Left lung (tissue), 4 donors: ENCODE measurements at regions not wholly inside any gene's neighbourhood (a gene's known extent, or its start where the extent isn't known, plus 50 kb on each side); places are given as distances from the start of the nearest gene placed in this dataset.

Experiments used
- ATAC-seq: fragments of 200-7000 bp; cut with Tn5 transposase; one replicate; pipeline ENCODE4 v1.9.1; 2020; ENCODE audit warnings: moderate library complexity
- DNase-seq, 4 donors: peaks; one replicate each; pipeline ENCODE4 v3.0.0-alpha.2; 2013 to 2020
- H3K27ac ChIP-seq, 2 donors: fragments of 200-600 bp; sonication (generic) in 1 of 2; one replicate each; pipeline versions ENCODE4 v1.5.0 to v1.8.0; 2020 to 2021
- H3K27me3 ChIP-seq, 2 donors: fragments of 200-600 bp; sonication (generic) in 1 of 2; one replicate each; pipeline versions ENCODE4 v1.5.0 to v1.8.0; 2020 to 2021
- H3K36me3 ChIP-seq, 2 donors: fragments of 200-600 bp; sonication (generic) in 1 of 2; one replicate each; pipeline versions ENCODE4 v1.5.0 to v1.8.0; 2020 to 2021
- H3K4me1 ChIP-seq, 2 donors: fragments of 200-600 bp; one replicate each; pipeline ENCODE4 v1.8.0; 2021
- H3K4me3 ChIP-seq, 2 donors: fragments of 200-600 bp; sonication (generic) in 1 of 2; one replicate each; pipeline versions ENCODE4 v1.5.0 to v1.8.0; 2020 to 2021; ENCODE audit warnings: mild to moderate bottlenecking in 1 of 2
- H3K9me3 ChIP-seq, 2 donors: fragments of 200-600 bp; sonication (generic) in 1 of 2; one replicate each; pipeline versions ENCODE4 v1.5.0 to v1.8.0; 2020 to 2021
- intact Hi-C, 2 donors: fragments of 100-400 bp; cut with DNase I; formaldehyde crosslinking; loops; one replicate each; pipeline versions ENCODE4 v1.11.2 to v1.14.2; 2022
- TF ChIP-seq, protein P1 (sequence below), 2 donors: fragments of 200-600 bp; sonication (generic) in 1 of 2; IDR thresholded peaks; one replicate each; pipeline versions ENCODE4 v1.5.0 to v1.8.0; 2021; ENCODE audit warnings: antibody characterized with exemption in 2 of 2
- donor health status: DM: no; HTN: yes; CAD: no.
- donor health status: DM: no; HTN: no; CAD: no.

DNA sequence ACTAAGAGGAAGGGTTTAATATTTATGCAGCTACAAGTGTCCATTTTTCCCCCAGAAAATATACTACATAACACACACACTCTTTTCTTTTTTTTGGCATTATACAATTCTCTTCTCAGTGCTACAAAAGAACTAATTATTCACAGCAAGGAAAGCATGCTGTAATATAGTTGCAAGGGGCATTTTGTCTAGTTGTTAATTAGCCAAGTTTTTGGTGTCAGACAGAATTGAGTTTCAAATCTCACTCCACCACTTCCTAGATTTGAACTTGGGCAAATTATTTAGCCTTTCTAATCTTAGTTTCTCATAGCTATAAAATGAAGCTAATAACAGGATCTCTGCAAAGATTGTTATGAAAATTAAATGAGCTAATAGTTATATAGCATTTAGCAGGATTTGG, 60.0 kb upstream of the VTCN1 start:
- no peaks in the 10 kb centered on the region for H3K4me1 ChIP-seq
- H3K36me3 ChIP-seq: no peaks in the 10 kb centered on the region
- TF ChIP-seq, protein P1, sequence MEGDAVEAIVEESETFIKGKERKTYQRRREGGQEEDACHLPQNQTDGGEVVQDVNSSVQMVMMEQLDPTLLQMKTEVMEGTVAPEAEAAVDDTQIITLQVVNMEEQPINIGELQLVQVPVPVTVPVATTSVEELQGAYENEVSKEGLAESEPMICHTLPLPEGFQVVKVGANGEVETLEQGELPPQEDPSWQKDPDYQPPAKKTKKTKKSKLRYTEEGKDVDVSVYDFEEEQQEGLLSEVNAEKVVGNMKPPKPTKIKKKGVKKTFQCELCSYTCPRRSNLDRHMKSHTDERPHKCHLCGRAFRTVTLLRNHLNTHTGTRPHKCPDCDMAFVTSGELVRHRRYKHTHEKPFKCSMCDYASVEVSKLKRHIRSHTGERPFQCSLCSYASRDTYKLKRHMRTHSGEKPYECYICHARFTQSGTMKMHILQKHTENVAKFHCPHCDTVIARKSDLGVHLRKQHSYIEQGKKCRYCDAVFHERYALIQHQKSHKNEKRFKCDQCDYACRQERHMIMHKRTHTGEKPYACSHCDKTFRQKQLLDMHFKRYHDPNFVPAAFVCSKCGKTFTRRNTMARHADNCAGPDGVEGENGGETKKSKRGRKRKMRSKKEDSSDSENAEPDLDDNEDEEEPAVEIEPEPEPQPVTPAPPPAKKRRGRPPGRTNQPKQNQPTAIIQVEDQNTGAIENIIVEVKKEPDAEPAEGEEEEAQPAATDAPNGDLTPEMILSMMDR (IDR thresholded peaks at IDR 0.05): no peak
- no peaks in the 10 kb centered on the region for H3K27me3 ChIP-seq
- no peak for DNase-seq
- H3K27ac ChIP-seq: no peak overlapping the region
- H3K4me3 ChIP-seq: no peak overlapping the region
- ATAC-seq: no peak
- intact Hi-C loops: no loop called here
- H3K9me3 ChIP-seq: no peaks in the 10 kb centered on the region

DNA sequence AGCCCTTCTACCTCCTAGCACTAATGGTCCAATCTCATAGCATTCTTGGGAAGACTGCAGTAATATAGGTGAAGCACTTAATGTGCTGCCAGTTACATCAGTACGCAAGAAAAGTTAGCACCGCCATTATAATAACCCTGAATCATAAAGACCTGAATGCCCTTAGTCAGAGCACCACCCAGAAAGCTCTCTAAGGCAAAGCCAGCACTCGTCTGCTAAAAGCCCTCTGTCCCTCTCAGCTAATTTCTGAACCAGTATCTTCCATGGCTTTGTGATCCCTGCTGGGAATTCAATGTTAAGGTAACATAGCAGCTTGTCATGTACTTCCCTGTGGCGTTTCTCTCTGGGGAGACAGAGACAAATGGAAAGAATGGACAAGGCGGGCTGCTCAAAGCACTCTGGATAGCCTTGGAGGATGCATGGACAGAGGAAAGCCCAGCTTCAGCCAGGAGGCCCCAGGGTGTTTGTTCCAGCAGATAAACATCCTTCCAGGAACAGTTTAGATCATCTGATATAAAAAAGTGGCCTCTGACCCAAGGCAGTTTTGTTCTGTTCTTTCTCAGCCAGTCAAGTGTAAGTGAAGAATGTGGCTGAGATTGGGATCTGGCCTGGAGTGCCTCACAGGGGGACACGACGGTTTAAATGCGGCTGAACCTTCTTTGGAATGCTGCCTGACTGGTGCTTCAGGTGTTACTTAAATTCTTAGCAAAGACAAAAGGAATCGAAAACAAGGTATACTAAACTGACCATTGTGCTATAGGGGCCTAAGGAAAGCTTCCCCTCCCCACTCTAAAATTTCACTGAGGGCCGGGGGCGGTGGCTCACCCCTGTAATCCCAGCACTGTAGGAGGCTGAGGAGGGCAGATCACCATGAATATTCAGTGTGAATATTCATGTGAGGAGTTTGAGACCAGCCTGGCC, 58.1 kb upstream of the VTCN1 start:
- no peaks in the 10 kb centered on the region for H3K36me3 ChIP-seq
- peak in 2 of 4 donors; percentile 32 to 33 for DNase-seq

DNA sequence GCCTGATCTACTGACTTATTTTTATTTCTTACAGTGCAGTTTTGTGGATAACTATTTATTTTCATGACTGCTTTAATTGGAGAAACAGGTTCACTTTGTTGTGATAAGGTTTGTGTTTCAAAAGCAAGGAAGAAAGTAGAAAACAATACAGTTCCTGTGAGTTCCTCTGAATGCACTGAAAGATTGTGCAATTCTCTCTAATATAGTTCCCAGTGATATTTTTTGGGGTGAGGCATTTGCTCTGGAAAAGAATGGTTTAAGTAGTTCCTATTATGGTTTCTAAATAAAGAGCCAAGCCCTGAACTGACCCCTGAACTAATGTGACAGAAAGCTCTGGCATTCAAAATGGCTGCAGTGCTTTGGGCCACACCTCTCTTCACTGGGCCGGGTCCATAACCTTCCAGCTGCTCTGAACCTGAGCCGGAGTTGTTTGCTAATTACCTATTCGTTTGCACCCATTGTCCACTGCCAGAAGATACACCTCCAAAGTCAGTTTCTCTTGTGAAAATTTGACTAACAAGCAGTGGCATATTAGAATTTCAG, 56.6 kb upstream of the VTCN1 start:
- Histone ChIP-seq H3K27me3 (no peaks in the 10 kb centered on the region), H3K4me3 (no peak overlapping the region), H3K9me3 (no peaks in the 10 kb centered on the region), H3K4me1 (no peaks in the 10 kb centered on the region), H3K27ac (no peak overlapping the region), H3K36me3 (no peaks in the 10 kb centered on the region)
- ATAC-seq (peak; percentile 39), DNase-seq (no peak)
- TF ChIP-seq, protein P1 (IDR thresholded peaks at IDR 0.05): no peak
- intact Hi-C loops: no loop called here

More for the DNA sequence above, 58.1 kb upstream of the VTCN1 start:
- TF ChIP-seq, protein P1 (IDR thresholded peaks at IDR 0.05): no peak
- Histone ChIP-seq H3K4me1 (no peaks in the 10 kb centered on the region), H3K27me3 (no peaks in the 10 kb centered on the region), H3K27ac (no peak overlapping the region), H3K9me3 (no peaks in the 10 kb centered on the region), H3K4me3 (no peak overlapping the region)
- intact Hi-C loops: no loop called here
- ATAC-seq: peak; percentile 69

DNA sequence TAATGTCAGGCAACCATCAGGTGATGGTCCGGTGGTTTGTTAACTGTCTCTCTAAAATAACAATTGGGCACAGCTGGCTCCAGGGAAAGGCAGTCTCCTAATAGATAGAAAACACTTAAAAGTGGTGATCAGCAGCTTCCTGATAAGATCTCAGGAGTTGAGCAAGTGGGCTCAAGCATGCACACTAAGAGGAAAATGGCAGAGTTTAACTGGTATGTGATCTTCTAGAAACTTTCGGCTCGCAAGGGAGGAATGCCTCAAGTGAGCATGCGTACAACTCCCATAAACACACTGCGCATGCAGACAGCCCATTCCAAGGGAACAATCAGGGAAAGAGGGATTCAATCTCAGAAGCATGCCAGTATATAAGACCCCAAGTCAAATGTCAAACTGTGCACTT, 52.2 kb upstream of the VTCN1 start:
- no peak for ATAC-seq
- TF ChIP-seq, protein P1 (IDR thresholded peaks at IDR 0.05): no peak
- peaks cover 0 to 5% of the 10 kb centered on the region in 2 donors for H3K9me3 ChIP-seq
- H3K27me3 ChIP-seq: no peaks in the 10 kb centered on the region
- H3K4me1 ChIP-seq: no peaks in the 10 kb centered on the region
- H3K36me3 ChIP-seq: no peaks in the 10 kb centered on the region
- no peak overlapping the region for H3K4me3 ChIP-seq
- DNase-seq: no peak
- intact Hi-C loops: no loop called here
- H3K27ac ChIP-seq: no peak overlapping the region

DNA sequence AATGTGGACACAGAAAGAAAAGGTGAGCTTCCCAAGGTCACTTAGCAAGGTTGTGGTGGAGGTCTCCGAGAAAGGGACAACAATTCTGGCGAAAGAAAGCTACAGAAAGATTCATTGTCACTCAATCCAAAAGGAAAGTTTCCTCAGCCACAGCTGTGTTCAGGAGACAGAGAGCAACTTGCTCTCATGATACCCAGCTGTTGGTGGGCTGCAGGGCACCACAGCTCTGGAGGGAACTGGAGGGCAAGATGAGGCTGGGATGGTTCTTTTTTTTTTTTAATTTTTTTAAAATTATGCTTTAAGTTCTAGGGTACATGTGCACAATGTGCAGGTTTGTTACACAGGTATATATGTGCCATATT, 50.7 kb upstream of the VTCN1 start:
- no peaks in the 10 kb centered on the region for H3K4me1 ChIP-seq
- ATAC-seq (no peak), DNase-seq (no peak)
- no peaks in the 10 kb centered on the region for H3K27me3 ChIP-seq
- no peak overlapping the region for H3K27ac ChIP-seq
- H3K4me3 ChIP-seq: no peak overlapping the region
- H3K36me3 ChIP-seq: no peaks in the 10 kb centered on the region
- intact Hi-C loops: no loop called here
- peaks cover 0 to 5% of the 10 kb centered on the region in 2 donors for H3K9me3 ChIP-seq
- TF ChIP-seq, protein P1 (IDR thresholded peaks at IDR 0.05): no peak
